ENCODE measurements at regions not wholly inside any gene's neighbourhood (a gene's known extent, or its start where the extent isn't known, plus 50 kb on each side); places are given as distances from the start of the nearest gene placed in this dataset.

DNA sequence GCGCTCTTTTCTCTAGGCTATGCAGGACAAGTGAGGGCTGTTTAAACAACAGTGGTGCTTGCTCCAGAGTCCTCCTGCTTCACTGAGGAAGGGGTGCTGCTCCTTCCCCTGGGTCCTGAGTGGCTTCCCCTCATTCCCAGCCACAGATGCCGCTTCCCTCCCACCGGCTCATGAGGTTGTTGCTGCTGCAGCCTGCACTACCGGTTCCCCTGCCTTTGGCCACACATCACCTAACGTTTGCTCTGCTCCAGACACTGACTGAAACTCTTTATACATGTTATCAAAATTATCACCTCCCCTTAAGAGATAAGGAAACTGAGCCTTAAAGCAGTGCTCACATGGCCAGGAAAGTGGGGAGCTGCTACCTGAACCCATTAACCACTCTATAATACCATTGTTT lies 130.8 kb upstream of the LGALSL start:
- no peak for DNase-seq

DNA sequence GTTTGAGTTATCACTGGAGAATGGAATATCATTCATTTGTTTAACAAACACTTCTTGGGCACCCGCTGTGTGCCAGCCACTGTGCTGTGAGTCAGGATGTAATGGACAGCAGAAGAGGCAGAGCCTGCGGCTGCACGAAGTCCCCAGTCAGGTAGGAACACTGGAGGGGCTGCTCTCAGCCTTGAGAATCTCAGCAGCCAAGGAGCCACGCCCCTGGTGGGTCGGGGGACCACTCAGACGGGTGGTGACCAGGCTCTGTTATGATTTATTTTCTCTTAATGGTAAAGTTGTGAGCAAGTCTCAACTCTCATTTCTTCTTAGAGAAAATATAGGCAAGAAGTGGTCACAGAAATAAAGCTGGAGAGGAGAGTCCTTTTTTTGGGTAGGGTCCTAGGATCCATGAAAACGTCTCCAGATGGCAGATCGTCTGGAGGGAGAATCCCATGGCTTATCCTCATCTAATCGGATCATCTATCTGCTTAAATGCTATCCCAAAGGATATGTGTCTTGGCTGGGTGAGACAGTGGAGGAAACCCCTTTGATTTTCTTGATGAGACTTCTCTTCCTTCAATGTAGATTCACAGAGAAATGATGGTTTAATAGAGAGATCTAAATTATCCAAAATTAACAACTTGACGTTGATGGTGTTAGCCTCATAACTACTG lies 129.1 kb upstream of the LGALSL start:
- DNase-seq: no peak

DNA sequence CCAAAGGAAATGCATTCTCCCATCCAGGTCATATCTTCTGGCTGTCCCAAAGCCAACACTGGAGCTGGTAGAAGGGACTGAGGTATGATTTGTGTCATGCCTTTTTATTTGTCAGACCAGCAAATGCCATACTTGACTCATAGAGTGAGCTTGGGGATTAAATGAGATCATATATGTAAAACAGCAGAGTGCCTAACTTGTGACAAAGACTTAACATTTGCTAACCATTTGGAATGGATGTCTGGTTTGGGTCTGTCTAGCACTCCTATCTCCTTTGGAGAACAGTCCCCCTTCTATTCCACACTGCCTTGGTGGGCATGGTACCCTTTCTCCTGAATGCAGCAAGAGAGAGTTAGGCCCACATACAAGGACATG lies 128.5 kb upstream of the LGALSL start:
- no peak for DNase-seq

GRCh38 chr2:64325852-64326577 lies 127.9 kb upstream of the LGALSL start:
- no peak for DNase-seq

DNA sequence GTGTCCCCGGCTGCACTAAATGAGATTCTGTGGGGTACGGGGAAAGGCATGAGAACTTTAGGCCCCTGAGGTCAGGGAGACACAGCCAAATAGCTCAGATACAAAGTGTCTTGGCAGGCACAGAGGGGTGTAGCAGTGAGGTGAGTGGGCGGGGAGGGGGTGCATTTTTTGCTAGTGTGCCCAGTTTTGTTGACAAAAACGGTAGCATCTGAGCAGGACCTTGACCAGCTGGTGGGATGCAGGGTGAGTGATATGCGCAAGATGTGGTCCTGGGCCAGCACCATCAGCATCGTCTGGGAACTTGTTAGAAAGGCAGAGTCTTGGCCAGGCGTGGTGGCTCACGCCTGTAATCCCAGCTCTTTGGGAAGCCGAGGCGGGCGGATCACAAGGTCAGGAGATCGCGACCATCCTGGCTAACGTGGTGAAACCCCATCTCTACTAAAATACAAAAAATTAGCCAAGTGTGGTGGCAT lies 127.3 kb upstream of the LGALSL start:
- no peak for DNase-seq

- DNase-seq: no peak
Observed at GRCh38 chr2:64327129-64327509, 126.8 kb upstream of the LGALSL start.

DNA sequence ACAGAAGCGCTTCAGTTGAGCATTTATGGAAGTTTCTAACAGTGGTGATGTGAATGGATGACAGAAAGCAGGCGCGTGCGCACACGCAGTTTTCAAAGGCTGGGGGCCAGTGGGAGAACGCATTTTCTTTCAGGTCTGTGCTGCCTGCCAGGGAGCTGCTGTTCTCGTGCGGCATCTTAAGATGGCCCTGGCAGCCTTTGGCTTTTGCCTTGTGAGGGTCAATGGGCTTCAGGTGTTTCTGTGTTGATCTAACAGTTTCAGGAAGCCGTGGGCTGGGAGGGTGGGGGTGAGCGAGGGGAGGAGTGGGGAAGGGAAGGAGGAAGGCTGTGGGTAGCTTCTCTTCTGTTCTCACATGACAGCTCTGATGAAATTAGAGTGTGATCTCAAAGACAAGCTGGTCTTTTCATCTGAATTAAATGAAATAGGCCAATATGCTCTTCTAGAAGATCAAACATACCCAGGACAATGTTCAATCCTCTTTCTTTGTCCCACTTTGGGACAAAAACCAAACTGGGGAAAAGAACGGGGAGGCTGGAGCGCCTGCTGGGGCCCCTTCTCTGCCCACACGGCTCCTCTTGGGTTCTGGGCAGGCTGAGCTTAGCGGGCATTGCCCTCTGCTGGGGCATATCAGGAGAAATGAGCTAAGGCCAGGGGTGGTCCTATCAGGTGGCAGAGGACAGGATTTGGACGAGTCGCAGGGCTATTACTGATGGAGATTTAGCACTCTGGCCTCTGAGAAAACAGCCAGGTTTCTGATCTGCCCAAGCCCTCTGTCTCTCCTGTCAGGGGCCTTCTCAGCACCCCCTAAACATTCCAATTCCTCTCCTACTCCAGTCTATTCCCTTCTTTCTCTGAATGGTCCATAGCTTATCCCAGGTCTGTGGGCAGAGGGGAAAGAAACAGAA lies 126.2 kb upstream of the LGALSL start:
- peak; percentile 26 for DNase-seq

- DNase-seq: no peak
Observed at GRCh38 chr2:64328415-64328722, 125.6 kb upstream of the LGALSL start.

- no peak for DNase-seq
Observed at GRCh38 chr2:64328756-64329155, 125.2 kb upstream of the LGALSL start.

DNA sequence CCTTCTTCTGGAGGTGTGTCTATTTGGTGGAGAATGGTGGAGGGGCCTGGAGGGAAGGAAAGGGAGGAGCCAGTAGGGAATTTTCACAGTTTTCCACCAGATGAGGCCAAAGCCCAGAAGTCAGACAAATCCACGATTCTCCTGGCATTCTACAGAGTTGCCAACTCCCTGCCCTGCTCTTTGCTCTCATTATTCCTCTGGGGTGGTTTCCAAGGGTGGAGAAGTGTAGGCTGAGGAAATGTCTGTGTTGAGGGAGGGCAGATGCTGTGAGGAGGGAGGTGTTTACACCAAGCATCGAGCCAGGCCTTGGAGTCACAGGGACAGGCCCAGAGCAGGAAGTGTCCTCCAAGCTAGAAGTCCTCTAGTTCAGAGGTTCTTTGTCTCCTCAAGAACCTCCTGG lies 124.1 kb upstream of the LGALSL start:
- DNase-seq: no peak

DNA sequence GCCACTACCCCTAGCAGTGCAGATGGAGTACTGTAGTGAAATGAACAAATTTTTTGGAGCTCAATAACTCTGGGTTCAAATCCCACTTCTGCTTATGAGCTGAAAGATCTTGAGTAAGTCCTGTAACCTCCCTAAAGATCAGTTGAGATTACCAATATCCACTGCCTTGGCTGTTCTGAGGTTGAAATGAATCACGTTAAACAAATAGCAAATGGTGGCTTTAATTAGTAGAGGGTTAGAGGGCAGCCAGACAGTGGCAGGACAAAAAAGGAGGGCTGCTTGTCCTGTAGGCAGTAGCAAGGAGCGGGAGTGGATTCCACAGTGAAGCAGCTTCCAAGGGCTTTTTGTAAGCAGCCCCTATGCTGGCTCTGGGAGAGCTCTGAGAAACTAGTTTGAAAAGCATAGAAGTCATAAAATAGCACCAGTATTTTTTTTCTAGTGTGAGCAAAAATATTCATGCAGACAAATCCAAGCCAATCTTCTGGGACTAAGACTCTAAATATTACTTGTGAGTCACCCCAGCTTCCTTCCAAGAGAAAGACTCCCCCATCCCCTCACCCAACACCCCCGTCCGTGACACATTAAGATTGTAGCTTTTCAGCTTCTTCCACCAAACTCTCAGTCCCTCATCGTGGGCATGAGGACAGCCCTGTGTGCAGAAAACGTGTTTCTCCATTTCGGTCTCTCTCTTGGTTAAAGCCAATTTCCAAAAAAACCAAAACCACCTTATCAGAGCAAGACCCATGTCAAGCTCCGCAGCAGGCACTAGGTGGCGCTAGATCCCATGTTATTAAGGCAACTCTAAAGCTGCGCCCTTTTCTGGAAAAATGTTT lies 123.5 kb upstream of the LGALSL start:
- DNase-seq: peak; percentile 79

DNA sequence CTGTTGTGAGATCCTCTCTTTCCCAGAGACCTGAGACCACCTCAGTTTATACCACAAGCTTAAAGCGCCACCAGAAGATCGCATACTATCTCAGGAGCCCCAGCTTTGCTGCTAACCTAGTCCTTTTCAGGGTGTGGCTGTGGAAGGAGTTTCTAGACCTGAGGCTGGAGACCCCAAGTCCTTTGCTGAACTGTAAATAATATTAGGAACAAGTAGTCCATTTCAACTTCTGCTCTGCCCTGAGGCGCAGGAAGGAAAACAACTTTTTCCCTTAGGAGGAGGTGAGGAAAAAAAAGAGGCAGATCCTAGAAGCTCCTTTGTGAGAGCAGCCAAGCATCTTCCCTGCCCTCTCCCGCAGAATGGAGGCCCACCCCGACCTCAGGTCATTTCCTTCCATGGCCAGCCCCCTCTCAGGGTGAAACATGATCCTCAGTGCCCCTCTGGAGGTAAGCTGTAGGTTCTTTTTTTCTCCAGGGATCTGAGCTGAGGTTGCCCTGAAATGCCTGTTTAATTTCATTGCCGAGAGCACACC lies 122.8 kb upstream of the LGALSL start:
- DNase-seq: no peak

- no peak for DNase-seq
Observed at GRCh38 chr2:64331849-64332699, 121.9 kb upstream of the LGALSL start.

DNA sequence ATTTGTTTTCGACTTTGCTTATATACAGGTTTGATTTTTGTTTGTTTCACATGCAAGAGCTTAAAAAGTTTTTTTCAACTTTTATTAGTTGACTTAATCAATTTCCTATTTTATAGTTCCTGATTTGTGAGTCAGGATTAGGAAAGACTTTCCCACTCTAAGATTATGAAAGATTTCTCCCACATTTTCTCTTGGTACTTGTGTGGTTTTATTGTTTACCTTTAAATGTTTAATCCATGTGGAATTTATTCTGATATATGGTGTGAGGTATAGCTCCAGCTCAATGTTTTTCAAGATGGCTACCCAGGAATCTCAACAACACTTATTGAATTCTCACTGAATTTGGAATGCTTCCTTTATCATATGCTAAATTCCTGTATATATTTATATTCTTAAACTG lies 117.8 kb upstream of the LGALSL start:
- DNase-seq: no peak

GRCh38 chr2:64337314-64337713 lies 116.6 kb upstream of the LGALSL start:
- no peak for DNase-seq

DNA sequence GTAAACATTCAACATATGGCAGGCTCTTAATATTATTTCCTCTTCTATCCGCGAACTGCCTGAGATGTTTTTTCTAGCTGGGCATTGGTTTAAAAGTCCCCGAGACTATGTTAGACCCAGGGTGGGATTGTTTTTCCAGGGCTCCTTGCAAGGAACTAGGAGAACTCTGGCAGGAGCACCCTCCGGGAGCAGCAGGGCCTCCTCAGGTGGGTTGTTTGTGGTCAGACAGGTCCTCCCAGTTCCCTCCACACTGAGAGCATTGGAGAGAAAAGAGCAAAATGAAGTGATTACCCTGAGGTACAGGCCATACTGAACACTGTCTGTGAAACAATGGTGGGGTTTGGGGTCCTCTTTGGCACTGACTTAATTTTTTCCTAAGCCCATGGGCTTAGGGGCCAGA lies 115.9 kb upstream of the LGALSL start:
- DNase-seq: no peak

DNA sequence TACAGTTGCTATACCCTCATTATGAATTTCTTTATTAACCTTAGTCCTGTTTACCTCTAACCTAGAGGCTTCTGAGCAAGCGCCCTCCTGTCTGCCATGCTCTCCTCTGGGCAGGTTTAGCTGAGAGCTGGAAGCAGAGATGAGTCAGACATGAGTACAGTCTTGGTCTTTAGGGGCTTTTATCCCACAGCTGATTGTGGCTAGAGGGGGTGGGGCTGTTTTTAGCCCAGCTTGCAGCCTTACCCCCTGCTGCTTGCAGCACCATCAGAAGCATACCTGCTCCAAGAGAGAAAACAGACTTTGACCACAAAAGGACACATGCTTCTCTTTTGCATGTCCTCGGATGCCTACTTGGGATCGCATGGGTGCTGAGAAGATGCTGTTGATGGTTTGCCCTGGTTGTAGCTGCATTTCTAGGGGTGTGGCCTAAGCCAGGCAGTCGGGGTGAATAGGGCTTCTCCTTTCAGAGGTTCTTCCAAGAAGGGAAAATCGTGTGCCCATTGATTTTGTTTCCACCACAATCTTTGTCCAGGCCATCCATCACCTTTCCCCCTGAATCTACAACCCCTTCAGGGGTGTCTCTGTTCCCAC lies 115.0 kb upstream of the LGALSL start:
- DNase-seq: no peak

DNA sequence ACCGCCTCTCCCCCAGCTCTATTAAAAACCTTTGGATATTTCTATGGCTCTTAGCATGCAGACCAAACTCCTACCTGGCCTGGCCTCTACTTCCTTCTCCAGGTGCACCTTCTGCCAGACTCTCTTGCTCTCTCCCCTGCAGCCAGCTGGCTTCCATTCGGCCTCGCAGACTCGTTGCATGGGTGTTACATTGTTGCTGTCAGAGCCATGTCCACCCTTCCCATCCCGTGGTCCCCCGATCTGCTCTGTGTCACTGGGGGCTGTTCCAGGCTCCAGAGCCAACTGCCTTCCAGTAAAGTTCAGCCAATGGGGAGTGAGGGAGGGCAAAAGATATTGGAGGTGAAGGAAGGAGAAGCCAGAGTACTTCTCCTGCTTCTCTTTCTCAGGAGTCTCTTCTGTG lies 112.5 kb upstream of the LGALSL start:
- DNase-seq: no peak

GRCh38 chr2:64342195-64343099 lies 111.5 kb upstream of the LGALSL start:
- DNase-seq: no peak

GRCh38 chr2:64344999-64345576 lies 108.9 kb upstream of the LGALSL start:
- no peak for DNase-seq

Measured in NCI-H1092 treated with DMSO at 0.1 percent for 48 hours (cell line).